HG02970 (cell line): ENCODE measurements at regions not wholly inside any gene's neighbourhood (a gene's known extent, or its start where the extent isn't known, plus 50 kb on each side); places are given as distances from the start of the nearest gene placed in this dataset.
"Not testable (repeated sequence)": the region's sequence is repeated elsewhere in the genome, so short reads cannot be mapped to it uniquely, and the experiment has no call there.

Experiments used
- ATAC-seq: cut with Tn5 transposase; IDR thresholded peaks from one replicate; pipeline ENCODE4 v1.9.1; 2021; ENCODE audit warnings: mild to moderate bottlenecking, moderate library complexity, moderate number of reproducible peaks; ENCODE audit not compliant: unreplicated experiment, low FRiP score

GRCh38 chr10:33913194-33913593 is 578.7 kb upstream of the NRP1 start:
- ATAC-seq = no peak

GRCh38 chr10:33909476-33909875 is 575.0 kb upstream of the NRP1 start:
- ATAC-seq = not testable (repeated sequence)

- no peak for ATAC-seq
Measured at GRCh38 chr10:33901166-33901565, 566.7 kb upstream of the NRP1 start.

- ATAC-seq = no peak
Measured at GRCh38 chr10:33900596-33900995, 566.1 kb upstream of the NRP1 start.

- ATAC-seq = no peak
Measured at GRCh38 chr10:33899578-33900531, 565.4 kb upstream of the NRP1 start.

GRCh38 chr10:33897291-33897752 is 562.9 kb upstream of the NRP1 start:
- no peak for ATAC-seq

GRCh38 chr10:33893506-33893905 is 559.0 kb upstream of the NRP1 start:
- no peak for ATAC-seq

- no peak for ATAC-seq
Measured at GRCh38 chr10:33889371-33889770, 554.9 kb upstream of the NRP1 start.

GRCh38 chr10:33887188-33887587 is 552.7 kb upstream of the NRP1 start:
- no peak for ATAC-seq

- no peak for ATAC-seq
Measured at GRCh38 chr10:33886299-33886698, 551.8 kb upstream of the NRP1 start.

GRCh38 chr10:33884604-33885003 is 550.1 kb upstream of the NRP1 start:
- no peak for ATAC-seq

- ATAC-seq = no peak
Measured at GRCh38 chr10:33883881-33884280, 549.4 kb upstream of the NRP1 start.

- no peak for ATAC-seq
Measured at GRCh38 chr10:33882996-33883395, 548.5 kb upstream of the NRP1 start.

- no peak for ATAC-seq
Measured at GRCh38 chr10:33880291-33880690, 545.8 kb upstream of the NRP1 start.

- no peak for ATAC-seq
Measured at GRCh38 chr10:33878238-33878786, 543.8 kb upstream of the NRP1 start.

- ATAC-seq = no peak
Measured at GRCh38 chr10:33876584-33877400, 542.3 kb upstream of the NRP1 start.

- no peak for ATAC-seq
Measured at GRCh38 chr10:33875924-33876583, 541.6 kb upstream of the NRP1 start.

- no peak for ATAC-seq
Measured at GRCh38 chr10:33871061-33871956, 536.8 kb upstream of the NRP1 start.

GRCh38 chr10:33869481-33869880 is 535.0 kb upstream of the NRP1 start:
- ATAC-seq = no peak
